Trophoblast cell (in vitro differentiated cells and primary cell): ENCODE measurements at regions not wholly inside any gene's neighbourhood (a gene's known extent, or its start where the extent isn't known, plus 50 kb on each side); places are given as distances from the start of the nearest gene placed in this dataset.

ENCODE experiments used
- DNase-seq, 2 donors: peaks; one replicate each; pipeline ENCODE4 v3.0.0-alpha.2; 2016
- H2AFZ ChIP-seq: 2 replicates; pipeline ENCODE4 v1.6.1; 2013; ENCODE audit warnings: low read length, moderate library complexity, mild to moderate bottlenecking; ENCODE audit not compliant: insufficient read depth, poor library complexity
- H2AK5ac ChIP-seq: 2 replicates; pipeline ENCODE4 v1.6.1; 2013; ENCODE audit warnings: mild to moderate bottlenecking, low read length
- H2BK120ac ChIP-seq: 2 replicates; pipeline ENCODE4 v1.6.1; 2013; ENCODE audit warnings: low read length, mild to moderate bottlenecking, moderate library complexity; ENCODE audit not compliant: insufficient read depth, poor library complexity
- H2BK12ac ChIP-seq: 2 replicates; pipeline ENCODE4 v1.6.1; 2013; ENCODE audit warnings: mild to moderate bottlenecking, low read length, moderate library complexity
- H2BK5ac ChIP-seq: 2 replicates; pipeline ENCODE4 v1.6.1; 2013; ENCODE audit warnings: low read length, low read depth, moderate library complexity, mild to moderate bottlenecking; ENCODE audit not compliant: poor library complexity
- H3K14ac ChIP-seq: 2 replicates; pipeline ENCODE4 v1.6.1; 2013; ENCODE audit warnings: mild to moderate bottlenecking, low read length
- H3K18ac ChIP-seq: 2 replicates; pipeline ENCODE4 v1.6.1; 2013; ENCODE audit warnings: mild to moderate bottlenecking, low read length
- H3K23ac ChIP-seq: 2 replicates; pipeline ENCODE4 v1.6.1; 2013; ENCODE audit warnings: low read length
- H3K27ac ChIP-seq: 2 replicates; pipeline ENCODE4 v1.5.1; 2013; ENCODE audit warnings: low read depth, mild to moderate bottlenecking, inconsistent platforms, low read length, moderate library complexity
- H3K27me3 ChIP-seq: 2 replicates; pipeline ENCODE4 v1.6.1; 2013; ENCODE audit warnings: inconsistent platforms, mild to moderate bottlenecking, low read length, moderate library complexity; ENCODE audit not compliant: insufficient read depth
- H3K36me3 ChIP-seq, 2 experiments: 1 replicate in 1 of 2; 2 replicates in 1 of 2; pipeline ENCODE4 v1.6.1; 2013; ENCODE audit warnings: low read length in 2 of 2, mild to moderate bottlenecking in 2 of 2, moderate library complexity in 1 of 2; ENCODE audit not compliant: insufficient read depth in 2 of 2, control insufficient read depth in 1 of 2
- H3K4ac ChIP-seq: 2 replicates; pipeline ENCODE4 v1.6.1; 2013; ENCODE audit warnings: low read depth, mild to moderate bottlenecking, low read length, moderate library complexity
- H3K4me1 ChIP-seq, 2 experiments: 1 replicate in 1 of 2; 2 replicates in 1 of 2; pipeline ENCODE4 v1.6.1; 2013; ENCODE audit warnings: low read length in 2 of 2, mild to moderate bottlenecking in 2 of 2, moderate library complexity in 1 of 2; ENCODE audit not compliant: insufficient read depth in 2 of 2, control insufficient read depth in 1 of 2
- H3K4me2 ChIP-seq: 2 replicates; pipeline ENCODE4 v1.6.1; 2013; ENCODE audit warnings: inconsistent platforms, mild to moderate bottlenecking, low read length, moderate library complexity
- H3K4me3 ChIP-seq: 2 replicates; pipeline ENCODE4 v1.5.1; 2013; ENCODE audit warnings: mild to moderate bottlenecking, low read depth, low read length, inconsistent platforms
- H3K79me1 ChIP-seq: one replicate; pipeline ENCODE4 v1.6.1; 2013; ENCODE audit warnings: low read length
- H3K79me2 ChIP-seq: 2 replicates; pipeline ENCODE4 v1.6.1; 2013; ENCODE audit warnings: low read length, mild to moderate bottlenecking; ENCODE audit not compliant: control insufficient read depth, insufficient read depth, poor library complexity
- H3K9ac ChIP-seq: 2 replicates; pipeline ENCODE4 v1.6.1; 2013; ENCODE audit warnings: mild to moderate bottlenecking, low read length
- H3K9me3 ChIP-seq: 2 replicates; pipeline ENCODE4 v1.6.1; 2013; ENCODE audit warnings: low read depth, mild to moderate bottlenecking, control low read depth, inconsistent platforms, low read length; ENCODE audit not compliant: insufficient read depth
- H4K12ac ChIP-seq: 2 replicates; pipeline ENCODE4 v1.6.1; 2013; ENCODE audit warnings: low read depth, mild to moderate bottlenecking, low read length, moderate library complexity
- H4K8ac ChIP-seq: 2 replicates; pipeline ENCODE4 v1.6.1; 2013; ENCODE audit warnings: low read depth, mild to moderate bottlenecking, low read length, moderate library complexity
- H4K91ac ChIP-seq: one replicate; pipeline ENCODE4 v1.6.1; 2013; ENCODE audit warnings: low read depth, mild to moderate bottlenecking, low read length, moderate library complexity
- WGBS: extraction: QIAGEN DNeasy Blood & Tissue Kit; methylation state at CpG from one replicate; pipeline ENCODE4 v1.1.7; 2013; ENCODE audit warnings: missing lambda C conversion rate; ENCODE audit not compliant: insufficient read length, insufficient coverage; ENCODE audit errors: extremely low coverage; 5-methylcytosine and 5-hydroxymethylcytosine counted together

- H3K9ac ChIP-seq: no peak overlapping the region
- H3K79me1 ChIP-seq: peaks cover 12% of the 10 kb centered on the region
- no peak overlapping the region for H2AK5ac ChIP-seq
- H3K4me2 ChIP-seq: no peak overlapping the region
- no peak overlapping the region for H4K12ac ChIP-seq
- peaks cover 2% of the 10 kb centered on the region for H3K79me2 ChIP-seq
- no peak overlapping the region for H2AFZ ChIP-seq
- H3K4me1 ChIP-seq: peaks cover 0 to 3% of the 10 kb centered on the region in 2 experiments
- no peak overlapping the region for H2BK5ac ChIP-seq
- no peaks in the 10 kb centered on the region for H3K36me3 ChIP-seq
- H3K23ac ChIP-seq: no peak overlapping the region
- no peak overlapping the region for H3K4me3 ChIP-seq
- H2BK120ac ChIP-seq: no peak overlapping the region
- H3K27me3 ChIP-seq: no peaks in the 10 kb centered on the region
- H3K27ac ChIP-seq: no peak overlapping the region
- H3K9me3 ChIP-seq: no peaks in the 10 kb centered on the region
- no peak overlapping the region for H4K91ac ChIP-seq
- H3K4ac ChIP-seq: no peak overlapping the region
- no peak overlapping the region for H2BK12ac ChIP-seq
- no peak overlapping the region for H4K8ac ChIP-seq
- no peak overlapping the region for H3K18ac ChIP-seq
- H3K14ac ChIP-seq: no peak overlapping the region
- DNase-seq: no peak
These were observed 98.0 kb downstream of the SPRY2 start for GRCh38 chr13:80242728-80243427.

- H3K27me3 ChIP-seq: no peaks in the 10 kb centered on the region
- H3K79me2 ChIP-seq: peaks cover 2% of the 10 kb centered on the region
- H3K4me3 ChIP-seq: no peak overlapping the region
- WGBS: no CpG with 5 or more reads among the region's 3 CpGs
- H3K4me2 ChIP-seq: no peak overlapping the region
- H3K36me3 ChIP-seq: no peaks in the 10 kb centered on the region
- H3K9ac ChIP-seq: no peak overlapping the region
- no peak overlapping the region for H2BK5ac ChIP-seq
- H3K23ac ChIP-seq: no peak overlapping the region
- no peak overlapping the region for H2AK5ac ChIP-seq
- peaks cover 1 to 3% of the 10 kb centered on the region in 2 experiments for H3K4me1 ChIP-seq
- H2AFZ ChIP-seq: no peak overlapping the region
- H4K12ac ChIP-seq: no peak overlapping the region
- no peak overlapping the region for H3K14ac ChIP-seq
- no peak overlapping the region for H2BK12ac ChIP-seq
- no peaks in the 10 kb centered on the region for H3K9me3 ChIP-seq
- peak; percentile 36 to 86 for DNase-seq
- H3K4ac ChIP-seq: no peak overlapping the region
- no peak overlapping the region for H3K27ac ChIP-seq
- no peak overlapping the region for H2BK120ac ChIP-seq
- peaks cover 12% of the 10 kb centered on the region for H3K79me1 ChIP-seq
- H4K8ac ChIP-seq: no peak overlapping the region
- H4K91ac ChIP-seq: no peak overlapping the region
- no peak overlapping the region for H3K18ac ChIP-seq
These were observed 101.2 kb downstream of the SPRY2 start for GRCh38 chr13:80239571-80240255.

- Histone ChIP-seq H4K12ac (no peak overlapping the region), H2BK5ac (peak overlapping the region; percentile 54), H3K79me2 (peaks cover 2% of the 10 kb centered on the region), H3K79me1 (peaks cover 12% of the 10 kb centered on the region), H3K4me1 (peaks cover 1 to 3% of the 10 kb centered on the region in 2 experiments), H3K36me3 (no peaks in the 10 kb centered on the region), H4K91ac (no peak overlapping the region), H3K23ac (no peak overlapping the region), H3K4ac (no peak overlapping the region), H3K4me2 (peak overlapping the region; percentile 13), H2AFZ (no peak overlapping the region), H2BK120ac (peak overlapping the region; percentile 10), H4K8ac (no peak overlapping the region), H3K14ac (no peak overlapping the region), H3K9me3 (no peaks in the 10 kb centered on the region), H3K9ac (no peak overlapping the region), H3K27ac (peak overlapping the region; percentile 1), H3K4me3 (no peak overlapping the region), H2AK5ac (no peak overlapping the region), H3K27me3 (no peaks in the 10 kb centered on the region), H2BK12ac (no peak overlapping the region), H3K18ac (no peak overlapping the region)
- no peak for DNase-seq
These were observed 101.8 kb downstream of the SPRY2 start for GRCh38 chr13:80239116-80239515.

- no peak overlapping the region for H2AK5ac ChIP-seq
- no peak overlapping the region for H3K4ac ChIP-seq
- H3K18ac ChIP-seq: no peak overlapping the region
- no peak overlapping the region for H3K9ac ChIP-seq
- no peaks in the 10 kb centered on the region for H3K9me3 ChIP-seq
- H3K79me2 ChIP-seq: peaks cover 2% of the 10 kb centered on the region
- peaks cover 12% of the 10 kb centered on the region for H3K79me1 ChIP-seq
- H2AFZ ChIP-seq: no peak overlapping the region
- peak; percentile 46 to 83 for DNase-seq
- no peak overlapping the region for H3K23ac ChIP-seq
- H2BK5ac ChIP-seq: no peak overlapping the region
- H2BK120ac ChIP-seq: no peak overlapping the region
- no peak overlapping the region for H3K14ac ChIP-seq
- no peaks in the 10 kb centered on the region for H3K27me3 ChIP-seq
- no peak overlapping the region for H3K4me2 ChIP-seq
- peak overlapping the region; percentile 71 for H2BK12ac ChIP-seq
- H3K27ac ChIP-seq: no peak overlapping the region
- H4K91ac ChIP-seq: no peak overlapping the region
- H3K4me1 ChIP-seq: peaks cover 1 to 3% of the 10 kb centered on the region in 2 experiments
- H4K8ac ChIP-seq: no peak overlapping the region
- H4K12ac ChIP-seq: no peak overlapping the region
- H3K36me3 ChIP-seq: no peaks in the 10 kb centered on the region
- no peak overlapping the region for H3K4me3 ChIP-seq
These were observed 103.3 kb downstream of the SPRY2 start for GRCh38 chr13:80237646-80238045.
